ENCODE measurements at regions not wholly inside any gene's neighbourhood (a gene's known extent, or its start where the extent isn't known, plus 50 kb on each side); places are given as distances from the start of the nearest gene placed in this dataset.

- no peak for DNase-seq (ENCODE audit: low spot score)
- Histone ChIP-seq H3K36me3 (ENCODE audit: insufficient read depth) (no peaks in the 10 kb centered on the region), H3K27me3 (ENCODE audit: insufficient read depth) (no peaks in the 10 kb centered on the region), H3K27ac (ENCODE audit: low read depth) (no peak overlapping the region), H3K79me2 (replicated peaks; ENCODE audit: insufficient read depth) (no peaks in the 10 kb centered on the region), H3F3A (replicated peaks; ENCODE audit: low read depth) (no peaks in the 10 kb centered on the region), H3K4me3 (no peak overlapping the region), H4K20me1 (replicated peaks; ENCODE audit: insufficient read depth) (no peaks in the 10 kb centered on the region), H3K4me2 (no peak overlapping the region), H3K9me2 (ENCODE audit: insufficient read depth) (no peaks in the 10 kb centered on the region), H2AFZ (no peak overlapping the region), H3K4me1 (ENCODE audit: insufficient read depth) (no peaks in the 10 kb centered on the region)
- H3K4me3 Mint-ChIP-seq = no peak overlapping the region
- ATAC-seq = no peak
- no peak for TF ChIP-seq NANOG (IDR thresholded peaks at IDR 0.05; ENCODE audit: borderline replicate concordance)
- TF ChIP-seq POLR2AphosphoS5 (IDR thresholded peaks at IDR 0.05; ENCODE audit: low read depth) = no peak
- no peak for TF ChIP-seq CREB1 (CRISPR knock-in tag; IDR thresholded peaks at IDR 0.05; ENCODE audit: low read depth)
- no peak for TF ChIP-seq ETS1 (IDR thresholded peaks at IDR 0.05)
- TF ChIP-seq ZNF462 (CRISPR knock-in tag; IDR thresholded peaks at IDR 0.05) = no peak
- no peak for TF ChIP-seq EZH2 (IDR thresholded peaks at IDR 0.05; ENCODE audit: low read depth, unreplicated experiment)
- no peak for TF ChIP-seq EZH2phosphoT487 (IDR thresholded peaks at IDR 0.05; ENCODE audit: unreplicated experiment)
- TF ChIP-seq ZNF331 (CRISPR knock-in tag; IDR thresholded peaks at IDR 0.05; ENCODE audit: low read depth) = no peak
- TF ChIP-seq CTCF (conservative IDR thresholded peaks at IDR 0.05; ENCODE audit: low read depth in 2 of 2) = no peak
- TF ChIP-seq STAT1 (IDR thresholded peaks at IDR 0.05; ENCODE audit: unreplicated experiment) = no peak
- TF ChIP-seq ZNF114 (CRISPR knock-in tag; IDR thresholded peaks at IDR 0.05) = no peak
- TF ChIP-seq REST (IDR thresholded peaks at IDR 0.05; ENCODE audit: unreplicated experiment) = no peak
- TF ChIP-seq JUNB (IDR thresholded peaks at IDR 0.05; ENCODE audit: unreplicated experiment) = no peak
- no peak overlapping the region for H3K27ac Mint-ChIP-seq
- no peaks in the 10 kb centered on the region for H3K27me3 Mint-ChIP-seq (ENCODE audit: insufficient read depth, low read depth, poor library complexity)
- H3K4me1 Mint-ChIP-seq = no peaks in the 10 kb centered on the region; the same call in 2 of the 3 replicates
- H3K9me3 Mint-ChIP-seq = no peaks in the 10 kb centered on the region
- no peaks in the 10 kb centered on the region for H3K36me3 Mint-ChIP-seq (ENCODE audit: low read depth)
Measured at GRCh38 chr2:144690771-144691170, 170.9 kb upstream of the ZEB2 start.

All from GM23338 (cell line).